Stimulated activated CD4-positive, alpha-beta T cell treated with anti-CD3 and anti-CD28 coated beads, Interleukin-12 subunit alpha, Interleukin-12 subunit beta, amount 100 ng/mL, for 4 hours (primary cell): ENCODE measurements at regions not wholly inside any gene's neighbourhood (a gene's known extent, or its start where the extent isn't known, plus 50 kb on each side); places are given as distances from the start of the nearest gene placed in this dataset.
"Not testable (repeated sequence)": the region's sequence is repeated elsewhere in the genome, so short reads cannot be mapped to it uniquely, and the experiment has no call there.

Experiments used
- DNase-seq: peaks from one replicate; pipeline ENCODE4 v3.0.0-alpha.2; 2020

DNA sequence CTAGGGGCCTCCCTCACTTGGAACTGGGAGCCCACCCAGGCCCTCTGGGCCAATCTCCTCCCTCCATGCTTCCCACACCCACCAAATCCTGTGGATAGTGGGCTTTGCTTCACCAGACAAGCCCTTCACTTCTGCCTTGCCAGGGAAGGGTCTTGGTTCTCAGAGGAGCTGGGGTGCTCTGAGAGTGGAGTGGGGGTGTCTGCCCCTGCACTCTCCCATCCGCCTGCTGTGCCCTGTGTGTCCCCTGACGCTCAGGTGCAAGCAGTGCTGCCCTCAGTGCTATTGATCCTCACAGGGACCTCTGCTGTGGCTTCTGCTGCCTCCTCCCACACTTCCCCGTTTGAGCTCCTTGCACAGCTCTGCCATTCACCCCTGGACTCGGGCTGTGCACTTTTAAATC, 117.3 kb upstream of the NKX1-1 start:
- DNase-seq: no peak

DNA sequence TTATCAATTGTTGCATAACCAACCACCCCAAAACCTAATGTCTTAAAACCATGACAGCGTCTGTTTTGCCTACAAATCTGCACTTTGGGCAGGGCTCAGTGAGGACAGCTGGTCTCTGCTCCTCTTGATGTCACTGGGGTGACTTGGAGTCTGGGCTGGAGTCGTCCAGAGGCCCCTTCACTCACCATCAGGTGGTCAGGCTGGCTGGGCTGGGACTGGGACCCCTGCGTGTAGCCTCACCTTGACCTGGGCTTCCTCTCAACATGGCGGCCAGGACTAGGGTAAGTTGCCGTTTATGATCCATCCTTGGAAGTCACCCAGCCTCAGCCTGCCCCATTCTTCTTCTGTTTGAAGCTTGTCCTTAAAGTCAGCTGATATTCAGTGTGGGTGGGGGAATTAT, 116.8 kb upstream of the NKX1-1 start:
- DNase-seq: no peak

DNA sequence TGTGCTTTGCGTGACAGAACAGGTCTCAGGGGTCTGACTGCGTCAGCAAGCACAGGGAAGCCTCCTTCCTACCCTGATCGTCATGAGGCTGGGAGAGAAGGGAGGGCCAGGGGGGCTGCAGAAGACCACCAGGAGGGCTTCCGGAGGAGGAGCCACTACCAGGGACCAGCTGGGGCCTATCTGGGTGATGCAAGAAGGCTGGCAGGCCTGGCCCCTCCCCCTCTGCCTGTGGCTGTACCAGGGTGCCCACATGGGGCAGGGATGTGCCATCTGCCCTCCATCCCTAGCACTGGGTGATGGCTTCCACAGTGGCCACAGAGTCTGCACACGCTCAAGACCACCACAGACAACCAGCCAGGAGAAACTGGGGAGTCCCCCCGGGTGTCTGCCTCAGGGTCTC, 116.4 kb upstream of the NKX1-1 start:
- no peak for DNase-seq

DNA sequence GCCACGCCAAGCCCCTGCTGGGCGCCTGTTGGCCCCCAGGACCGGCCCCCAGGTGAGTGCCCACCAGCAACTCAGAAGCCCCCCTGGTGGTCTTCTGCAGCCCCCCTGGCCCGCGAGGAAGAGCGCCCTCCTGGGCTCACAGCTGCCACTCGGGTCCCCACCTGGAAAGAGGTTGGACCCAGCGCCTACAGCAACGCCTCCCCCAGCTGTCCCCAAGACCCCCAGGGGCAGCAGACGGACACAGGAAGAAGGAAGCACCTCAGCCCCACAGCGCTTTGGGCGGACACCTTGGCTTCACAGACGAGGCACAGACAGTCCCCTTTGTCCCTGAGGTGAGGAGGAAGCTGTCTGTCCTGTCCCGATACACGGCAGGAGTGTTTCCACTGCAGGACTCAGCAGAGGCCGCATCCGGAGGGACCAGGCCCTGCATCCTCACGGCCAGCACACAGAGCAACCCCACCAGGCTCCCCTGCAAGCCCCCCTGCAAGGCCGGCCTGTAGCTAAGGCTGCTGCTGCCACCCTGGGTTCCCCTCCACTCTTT, 115.6 kb upstream of the NKX1-1 start:
- no peak for DNase-seq

DNA sequence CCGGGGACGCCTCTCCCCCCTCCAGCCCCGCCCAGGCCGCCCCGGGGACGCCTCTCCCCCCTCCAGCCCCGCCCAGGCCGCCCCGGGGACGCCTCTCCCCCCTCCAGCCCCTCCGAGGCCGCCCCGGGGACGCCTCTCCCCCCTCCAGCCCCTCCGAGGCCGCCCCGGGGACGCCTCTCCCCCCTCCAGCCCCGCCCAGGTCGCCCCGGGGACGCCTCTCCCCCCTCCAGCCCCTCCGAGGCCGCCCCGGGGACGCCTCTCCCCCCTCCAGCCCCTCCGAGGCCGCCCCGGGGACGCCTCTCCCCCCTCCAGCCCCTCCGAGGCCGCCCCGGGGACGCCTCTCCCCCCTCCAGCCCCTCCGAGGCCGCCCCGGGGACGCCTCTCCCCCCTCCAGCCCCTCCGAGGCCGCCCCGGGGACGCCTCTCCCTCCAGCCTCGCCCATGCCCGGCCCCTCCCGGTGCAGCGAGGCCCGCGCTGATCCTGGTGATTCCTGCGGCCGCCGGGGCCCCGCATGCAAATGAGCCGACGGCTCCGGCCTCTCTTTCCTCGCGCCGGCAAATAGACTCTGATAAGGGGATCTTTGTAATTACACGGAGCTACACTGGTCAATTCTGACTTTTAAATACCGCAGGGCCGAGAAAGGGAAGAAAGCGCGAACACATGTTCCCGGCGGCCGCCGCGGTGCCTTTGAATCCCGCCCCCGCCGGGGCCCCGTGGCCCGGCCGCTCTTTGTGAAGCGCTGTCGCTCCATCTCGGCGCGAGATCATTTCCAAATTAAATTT, 114.7 kb upstream of the NKX1-1 start:
- not testable (repeated sequence) for DNase-seq

DNA sequence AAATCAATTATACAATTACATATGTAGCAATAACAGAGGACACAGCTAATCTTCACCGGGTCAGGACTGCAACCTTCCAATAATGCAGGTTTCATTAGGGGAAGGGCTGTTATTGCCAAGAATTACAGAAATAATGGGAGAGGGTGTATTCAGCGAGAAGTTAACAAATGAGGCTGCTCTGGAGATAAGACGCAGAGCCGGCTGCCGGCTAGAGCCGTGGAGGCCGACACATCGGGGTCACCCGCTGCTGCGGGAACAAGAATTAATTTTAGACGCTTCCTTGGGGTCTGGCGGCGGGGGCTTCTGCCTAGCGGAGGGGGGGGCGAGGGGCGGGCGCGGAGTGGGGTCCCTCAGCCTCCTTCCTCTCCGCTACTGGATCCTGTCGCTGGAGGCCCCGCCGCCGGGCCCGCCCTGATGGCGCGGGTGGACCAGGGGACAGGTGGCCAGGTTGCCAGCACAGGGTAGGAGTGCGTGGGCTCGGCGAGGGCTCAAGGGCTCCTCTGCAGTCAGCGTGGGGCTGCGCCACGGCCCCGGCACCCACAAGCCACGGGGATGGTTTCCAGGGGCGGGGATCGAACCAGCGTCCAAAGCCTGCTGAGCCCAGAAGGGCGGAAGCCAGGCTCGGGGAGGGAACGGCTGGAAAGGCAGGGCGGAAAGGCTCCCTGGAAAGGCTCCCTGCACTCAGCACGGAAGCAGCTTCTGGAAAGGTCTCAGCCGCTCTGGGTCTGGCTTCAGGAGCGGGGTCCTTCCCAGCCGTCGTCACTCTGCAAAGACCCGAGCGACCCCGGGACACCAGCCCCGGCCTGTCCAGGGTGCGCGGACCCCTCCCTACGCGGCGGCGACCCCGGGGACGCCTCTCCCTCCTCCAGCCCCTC, 113.8 kb upstream of the NKX1-1 start:
- no peak for DNase-seq

DNA sequence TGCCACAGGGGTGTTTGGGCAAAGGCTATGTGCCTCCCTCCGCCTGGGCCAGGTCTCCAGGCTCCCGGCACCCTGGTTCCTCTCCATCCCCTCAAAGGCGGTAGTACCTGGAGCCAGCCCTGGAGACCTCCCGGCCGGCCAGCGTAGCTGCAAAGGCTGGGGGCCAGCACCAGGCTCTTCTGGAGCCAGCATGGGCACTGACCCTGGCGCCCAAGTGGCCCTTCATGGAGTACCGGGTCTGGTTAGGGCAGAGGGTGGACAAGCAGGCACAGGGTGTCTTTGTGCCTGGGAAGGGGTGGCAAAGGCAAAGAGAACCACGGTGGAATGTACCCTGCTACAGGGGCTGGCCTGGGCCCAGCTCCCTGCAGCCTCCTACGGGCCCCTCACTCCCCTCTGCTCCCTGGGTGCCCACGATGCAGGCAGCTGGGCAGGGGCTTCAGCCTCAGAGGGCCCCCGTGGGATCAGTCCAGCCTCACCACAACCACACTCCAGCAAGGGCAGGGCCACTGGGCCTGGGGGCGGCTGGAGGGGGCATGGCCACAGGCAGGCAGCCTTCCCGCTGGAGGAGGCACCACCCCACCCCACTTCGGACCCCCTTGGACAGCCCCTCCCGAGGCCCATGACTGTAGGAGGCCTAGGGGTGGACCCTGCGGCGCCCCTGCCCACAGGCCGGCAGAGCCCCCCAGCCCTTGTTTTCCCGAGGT, 112.9 kb upstream of the NKX1-1 start:
- no peak for DNase-seq

DNA sequence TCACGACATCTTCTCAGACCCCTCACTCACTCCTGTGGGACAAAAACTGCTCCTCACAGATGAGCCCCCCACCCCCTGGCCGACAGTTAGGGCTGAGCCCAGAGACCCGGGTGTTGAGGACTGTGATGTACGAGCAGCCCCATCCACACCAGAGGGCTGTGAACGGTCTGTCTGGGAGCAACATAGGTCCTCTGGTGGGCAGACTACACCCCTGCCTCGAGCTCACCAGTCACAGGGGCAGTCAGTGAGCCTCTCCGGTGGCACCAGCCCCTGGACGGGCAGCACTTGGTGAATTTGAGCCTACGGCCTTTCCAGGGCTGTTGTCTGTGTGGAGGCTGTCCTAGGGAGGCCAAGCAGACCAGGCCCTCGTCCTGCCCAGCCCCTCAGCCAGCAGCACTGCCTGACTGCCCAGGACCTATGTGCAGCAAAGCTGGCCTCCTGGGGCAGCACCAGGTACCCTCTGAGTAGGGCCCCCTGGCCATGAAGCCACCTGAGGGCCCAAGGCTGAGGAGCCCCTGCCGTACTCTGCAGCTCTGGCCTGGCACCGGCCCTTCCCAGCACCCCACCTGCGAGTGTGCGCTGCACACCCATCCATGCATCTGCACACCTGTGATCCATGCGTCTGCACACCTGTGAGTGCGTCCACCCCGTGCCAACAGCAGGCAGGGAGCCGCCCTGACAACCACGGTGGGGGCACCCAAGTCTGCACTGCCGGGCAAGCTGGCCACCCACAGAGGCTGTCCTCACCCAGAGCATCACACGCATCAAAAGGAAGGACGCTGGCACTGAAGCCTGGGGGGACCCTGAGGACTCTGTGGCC, 111.6 kb upstream of the NKX1-1 start:
- no peak for DNase-seq

DNA sequence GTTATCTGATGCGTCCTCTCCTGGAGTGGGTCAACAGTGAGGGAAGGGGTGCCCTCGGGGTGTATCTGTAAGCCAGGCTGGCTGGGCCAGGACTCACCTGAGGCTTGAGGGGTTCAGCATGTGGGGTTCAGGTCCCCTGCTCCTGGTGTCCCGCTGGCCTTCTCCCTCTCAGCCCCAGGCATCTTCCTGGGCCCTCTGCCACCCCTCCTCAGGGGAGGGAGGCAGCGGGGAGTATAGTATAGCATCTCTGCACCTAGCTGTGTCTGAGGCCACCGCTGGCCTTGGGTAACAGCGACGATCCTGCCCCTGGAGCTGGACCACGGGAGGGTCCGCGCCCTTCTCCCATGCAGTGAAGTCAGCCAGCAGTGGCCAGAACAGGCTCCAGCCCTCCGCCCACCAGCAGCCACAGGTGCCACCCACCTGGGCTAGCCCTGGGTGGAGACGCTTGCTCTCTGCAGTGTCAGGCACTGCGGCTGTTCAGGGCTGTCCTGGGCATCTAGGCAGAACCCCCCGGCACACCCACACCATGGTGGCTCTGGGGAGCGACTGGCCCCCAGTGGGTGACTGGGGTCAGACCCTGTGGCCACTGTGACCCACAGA, 110.7 kb upstream of the NKX1-1 start:
- DNase-seq: no peak

DNA sequence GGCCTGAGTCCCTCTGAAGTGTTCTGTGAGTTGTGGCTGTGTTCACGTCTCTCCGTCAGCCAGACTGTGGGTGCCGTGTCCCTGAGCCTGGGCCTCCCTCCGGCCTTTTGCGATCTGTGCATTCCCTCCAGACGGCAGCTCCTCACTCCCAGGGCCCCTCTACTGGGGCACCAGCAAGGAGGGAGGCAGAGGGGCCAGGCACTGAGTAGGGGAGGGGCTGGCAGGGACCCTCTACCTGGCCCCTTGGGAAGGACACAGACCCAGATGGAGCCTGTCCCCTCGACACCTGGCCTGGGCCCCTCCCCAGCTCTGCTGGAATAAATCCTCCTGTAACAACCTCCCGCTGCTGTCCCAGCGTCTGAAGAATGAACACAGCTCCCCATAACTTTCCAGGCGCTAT, 110.0 kb upstream of the NKX1-1 start:
- no peak for DNase-seq

DNA sequence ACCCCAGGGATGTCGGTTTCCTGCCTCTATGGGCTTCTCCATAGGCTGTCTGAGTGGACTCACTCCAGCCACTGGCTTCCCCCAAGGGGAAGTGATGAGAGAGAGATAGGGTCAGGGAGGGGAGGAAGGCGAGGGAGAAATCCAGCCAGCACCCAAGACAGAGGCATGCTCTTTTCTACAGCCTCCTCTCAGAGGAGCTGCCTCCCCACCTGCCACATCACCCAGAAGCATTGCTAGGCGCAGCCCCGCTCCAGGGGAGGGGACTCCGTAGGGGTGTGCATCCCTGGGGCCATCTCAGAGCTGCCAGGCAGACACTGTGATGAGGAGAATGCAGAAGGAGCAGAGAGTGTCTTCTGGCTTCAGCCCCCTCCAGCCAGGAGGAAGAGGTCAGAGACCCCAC, 109.5 kb upstream of the NKX1-1 start:
- DNase-seq: no peak

DNA sequence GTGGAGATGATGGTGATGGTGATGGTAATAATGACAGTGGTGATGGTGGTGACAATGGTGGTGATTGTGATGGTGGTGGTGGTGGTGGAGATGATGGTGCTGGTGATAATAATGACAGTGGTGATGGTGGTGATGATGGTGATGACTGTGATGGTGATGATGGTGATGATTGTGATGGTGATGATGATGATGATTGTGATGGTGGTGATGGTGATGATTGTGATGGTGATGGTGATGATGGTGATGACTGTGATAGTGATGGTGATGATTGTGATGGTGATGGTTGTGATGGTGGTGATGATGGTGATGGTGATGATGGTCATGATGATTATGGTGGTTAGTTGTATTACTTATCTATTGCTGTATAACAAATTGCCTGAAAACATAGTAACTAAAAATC, 108.9 kb upstream of the NKX1-1 start:
- no peak for DNase-seq

DNA sequence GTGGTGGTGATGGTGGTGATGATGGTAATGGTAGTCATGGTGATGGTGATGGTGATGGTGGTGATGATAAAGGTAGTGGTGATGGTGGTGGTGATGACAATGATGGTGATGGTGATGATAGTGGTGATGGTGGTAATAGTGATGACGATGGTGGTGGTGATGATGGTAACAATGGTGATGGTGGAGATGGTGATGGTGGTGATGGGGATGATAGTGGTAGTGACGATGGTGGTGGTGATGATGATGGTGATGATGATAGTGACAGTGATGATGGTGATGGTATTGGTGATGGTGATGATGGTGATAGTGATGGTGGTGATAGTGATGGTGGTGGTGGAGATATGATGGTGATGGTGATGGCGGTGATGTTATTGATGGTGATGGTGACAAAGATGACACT, 108.4 kb upstream of the NKX1-1 start:
- no peak for DNase-seq

DNA sequence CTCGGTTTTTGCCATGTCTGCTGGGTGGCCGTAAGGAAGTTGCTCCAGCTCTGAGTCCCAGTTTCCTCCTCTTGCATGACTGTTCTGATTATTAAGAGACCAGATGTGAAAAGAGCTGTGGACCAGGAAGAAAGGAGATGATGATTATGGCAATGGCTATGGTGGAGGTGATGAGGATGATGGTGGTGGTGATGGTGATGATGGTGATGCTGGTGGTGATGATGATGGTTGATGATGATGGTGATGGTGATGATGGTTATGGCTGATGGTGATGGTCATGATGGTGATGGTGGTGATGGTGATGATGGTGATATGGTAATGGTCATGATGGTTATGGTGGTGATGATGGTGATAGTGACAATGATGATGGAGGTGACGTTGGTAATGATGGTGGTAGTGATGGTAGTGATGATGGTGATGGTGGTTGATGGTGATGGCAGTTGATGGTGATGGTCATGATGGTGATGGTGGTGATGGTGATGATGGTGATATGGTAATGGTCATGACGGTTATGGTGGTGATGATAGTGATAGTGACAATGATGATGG, 107.8 kb upstream of the NKX1-1 start:
- no peak for DNase-seq

DNA sequence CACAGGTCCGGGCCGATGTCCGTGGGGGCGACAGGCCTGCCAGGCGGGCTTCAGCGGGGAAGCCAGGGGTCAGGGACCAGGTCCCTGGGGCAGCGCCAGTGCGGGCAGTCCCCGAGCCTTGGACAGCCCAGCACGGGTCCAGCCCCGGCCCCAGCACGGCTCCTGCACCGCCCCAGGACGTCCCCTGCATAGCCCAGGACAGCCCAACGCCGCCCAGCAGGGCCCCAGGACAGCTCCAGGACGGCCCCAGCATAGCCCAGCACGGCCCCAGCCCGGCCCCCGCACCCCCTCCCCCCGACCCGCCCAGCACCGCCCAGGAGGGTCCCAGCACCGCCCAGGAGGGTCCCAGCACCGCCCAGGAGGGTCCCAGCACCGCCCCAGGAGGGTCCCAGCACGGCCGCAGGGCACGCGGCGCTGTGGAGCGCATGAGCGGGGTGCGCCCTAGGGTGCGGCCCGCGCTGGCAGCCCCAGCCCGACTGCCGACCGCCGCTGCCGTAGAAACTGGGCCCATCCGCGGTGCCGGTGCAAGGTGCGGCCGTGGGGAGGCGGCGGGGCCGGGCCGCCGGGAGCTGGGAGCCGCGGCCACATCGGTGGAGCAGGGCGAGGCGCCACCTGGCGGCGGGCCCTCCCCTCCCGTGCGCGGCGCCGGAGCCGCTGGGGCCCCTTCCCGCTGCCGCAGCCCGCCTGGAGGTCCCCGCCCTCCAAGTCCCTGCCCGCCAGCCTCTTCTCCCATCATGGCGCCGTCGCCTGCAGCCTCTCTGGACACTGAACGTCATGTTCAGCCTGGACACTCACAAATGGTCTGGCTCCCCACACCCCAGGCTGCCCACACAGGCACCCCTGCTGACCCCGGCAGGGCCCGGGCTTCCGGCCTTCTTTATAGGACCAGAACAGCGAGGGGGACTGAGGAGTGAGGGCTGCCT, 106.8 kb upstream of the NKX1-1 start:
- DNase-seq: peak; percentile 63

DNA sequence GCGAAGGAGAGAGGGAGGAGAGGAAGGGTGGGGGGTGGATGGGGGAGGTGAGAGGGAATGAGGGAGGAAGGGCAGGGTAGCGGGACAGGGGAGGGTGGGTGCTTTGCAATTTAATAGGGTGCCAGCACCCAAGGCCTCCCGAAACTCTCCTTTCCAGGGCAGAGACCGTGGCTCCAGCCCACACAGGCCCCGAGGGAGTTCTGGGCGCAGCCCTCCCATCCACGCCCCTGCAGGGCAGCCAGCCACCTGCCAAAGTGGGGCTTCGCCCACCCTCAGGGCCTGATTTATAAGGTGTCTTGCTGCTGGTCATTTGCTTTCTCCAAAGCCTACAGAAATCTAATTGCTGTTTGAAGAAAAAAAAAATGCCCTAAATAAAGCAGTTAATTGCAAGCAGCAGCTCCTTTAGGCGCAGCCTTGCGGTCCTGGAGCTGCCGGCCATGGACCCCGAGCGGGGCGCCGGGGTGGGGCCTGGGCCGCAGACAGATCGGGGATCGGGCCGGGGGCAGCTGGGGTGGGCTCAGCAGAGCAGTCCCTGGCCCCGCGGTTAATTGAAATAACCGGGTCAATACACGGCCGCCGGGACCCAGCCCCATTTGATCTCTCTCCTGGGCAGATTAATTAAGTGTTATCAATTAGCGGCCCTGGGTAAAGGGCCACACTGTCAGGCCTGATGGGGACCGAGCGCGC, 106.0 kb upstream of the NKX1-1 start:
- no peak for DNase-seq

DNA sequence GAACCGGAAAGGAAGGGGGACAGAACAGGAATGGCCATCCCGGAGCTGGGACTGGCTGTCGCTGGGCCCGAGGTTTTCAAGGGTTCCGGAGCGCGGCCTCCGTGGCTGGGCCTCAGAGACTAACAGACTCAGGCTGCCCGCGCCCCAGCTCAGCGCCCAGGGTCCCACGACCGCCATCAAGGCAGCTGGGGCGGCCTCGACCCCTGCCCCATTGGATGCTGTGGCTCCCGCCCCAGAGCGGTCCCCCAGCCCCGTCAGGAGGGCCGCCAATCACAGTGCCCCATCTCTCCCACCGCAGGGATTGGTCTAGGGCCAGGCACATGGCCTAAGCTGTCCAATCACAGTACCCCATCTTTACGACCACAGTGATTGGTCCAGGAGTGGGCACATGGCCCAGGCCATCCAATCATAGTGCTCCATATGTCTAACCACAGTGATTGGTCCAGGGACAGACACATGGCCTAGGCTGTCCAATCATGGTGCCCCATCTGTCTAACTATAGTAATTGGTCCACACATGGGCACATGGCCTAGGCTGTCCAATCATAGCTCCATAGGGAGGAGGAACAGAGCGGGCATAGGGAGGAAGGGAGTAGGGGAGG, 105.3 kb upstream of the NKX1-1 start:
- DNase-seq: no peak

DNA sequence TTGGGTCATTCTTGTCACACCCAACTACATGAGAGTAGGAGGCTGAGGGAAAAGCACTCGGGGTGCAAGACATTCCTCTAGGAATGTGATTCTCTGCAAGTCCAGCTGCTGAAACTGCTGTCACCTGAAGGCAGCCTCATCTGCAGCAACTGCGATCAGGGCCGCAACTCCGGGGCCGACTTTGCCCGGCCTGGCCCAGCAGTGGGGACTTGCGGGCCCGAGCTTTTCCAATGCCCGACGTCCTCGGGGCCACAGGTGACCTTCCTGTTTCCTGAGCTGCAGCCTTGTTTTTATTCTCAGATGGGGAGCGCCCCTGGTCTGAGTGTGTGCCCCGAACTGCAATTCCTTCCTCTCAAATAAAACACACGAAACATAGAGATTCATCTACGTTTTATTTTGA, 104.7 kb upstream of the NKX1-1 start:
- DNase-seq: no peak

DNA sequence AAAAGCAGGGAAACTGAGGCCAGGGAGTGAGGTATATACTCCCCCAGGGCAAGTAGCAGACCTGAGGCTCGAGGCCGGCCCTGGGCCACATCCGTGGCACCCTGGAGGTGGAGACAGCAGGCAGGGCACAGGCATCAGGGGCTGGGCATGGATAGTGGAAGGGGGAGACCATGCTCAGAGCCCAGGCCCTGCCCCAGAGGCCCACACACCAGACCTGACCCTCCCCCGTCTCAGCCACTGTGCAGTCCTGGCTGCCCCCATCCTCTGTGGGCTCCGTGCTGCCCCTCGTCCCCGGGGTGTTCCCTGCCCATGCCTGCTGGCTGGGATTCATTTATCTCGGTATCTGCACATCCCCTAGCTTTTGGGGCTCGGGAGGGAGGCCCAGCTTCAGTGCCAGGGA, 103.1 kb upstream of the NKX1-1 start:
- DNase-seq: no peak
